ENCODE measurements at regions not wholly inside any gene's neighbourhood (a gene's known extent, or its start where the extent isn't known, plus 50 kb on each side); places are given as distances from the start of the nearest gene placed in this dataset.
"Not testable (repeated sequence)": the region's sequence is repeated elsewhere in the genome, so short reads cannot be mapped to it uniquely, and the experiment has no call there.

DNA sequence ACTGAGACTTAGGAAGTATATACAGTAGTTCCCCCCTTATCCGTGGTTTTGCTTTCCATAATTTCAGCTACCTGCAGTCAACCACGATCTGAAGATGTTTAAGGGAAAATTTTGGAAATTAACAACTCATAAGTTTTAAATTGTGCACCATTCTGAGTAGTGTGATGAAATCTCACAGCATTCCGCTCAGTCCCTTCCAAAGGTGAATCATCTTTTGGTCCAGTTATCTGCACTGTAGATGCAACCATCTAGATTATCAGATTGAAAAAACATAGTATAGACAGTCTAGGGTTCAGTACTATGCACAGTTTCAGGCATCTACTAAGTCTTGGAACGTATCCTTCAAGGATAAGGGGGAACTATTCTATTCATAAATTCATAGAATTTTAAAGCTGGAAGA lies 109.0 kb downstream of the ANXA3 start:
- no peak overlapping the region for H3K9ac ChIP-seq (ENCODE audit: low read depth, low read length)
- peaks cover 13% of the 10 kb centered on the region for H3K4me1 ChIP-seq (ENCODE audit: insufficient read depth, low read length)
- no peaks in the 10 kb centered on the region for H3K9me3 ChIP-seq (ENCODE audit: control insufficient read depth, insufficient read depth, low read length)
- H3K36me3 ChIP-seq (ENCODE audit: insufficient read depth, low read length): no peaks in the 10 kb centered on the region

- no peak overlapping the region for H3K9ac ChIP-seq (ENCODE audit: low read depth, low read length)
- no peaks in the 10 kb centered on the region for H3K36me3 ChIP-seq (ENCODE audit: insufficient read depth, low read length)
- H3K4me1 ChIP-seq (ENCODE audit: insufficient read depth, low read length): peaks cover 13% of the 10 kb centered on the region
- H3K9me3 ChIP-seq (ENCODE audit: control insufficient read depth, insufficient read depth, low read length): no peaks in the 10 kb centered on the region
These were observed 109.6 kb downstream of the ANXA3 start for GRCh38 chr4:78661086-78661690.

DNA sequence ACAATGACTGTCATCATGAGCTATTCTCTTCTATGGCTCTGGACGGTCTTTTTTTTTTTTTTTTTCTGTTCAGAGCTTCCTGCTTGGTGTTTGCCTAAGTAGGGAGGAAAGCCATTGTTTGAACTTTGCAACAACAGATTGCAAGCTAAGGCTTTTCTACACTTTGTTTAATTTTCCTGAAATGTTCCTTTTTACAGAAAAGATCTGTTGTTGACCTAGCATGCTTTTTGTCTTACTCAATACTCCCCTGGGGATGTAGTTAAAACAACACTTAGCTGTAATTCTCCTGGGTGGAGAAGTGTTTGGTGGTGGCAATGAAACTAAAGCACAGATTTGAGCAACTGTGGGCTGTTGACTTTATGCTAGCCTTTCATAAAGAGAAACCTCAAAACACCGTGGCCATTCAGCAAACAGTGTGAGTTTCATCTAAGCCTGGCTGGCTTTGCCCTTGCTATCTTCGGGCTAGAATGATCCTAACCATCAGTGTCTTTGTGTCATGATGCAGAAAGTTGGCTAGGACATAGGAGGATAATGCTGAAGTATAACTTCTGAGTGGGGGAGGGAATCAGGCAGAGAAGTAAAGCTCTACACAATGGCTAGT lies 110.5 kb downstream of the ANXA3 start:
- Histone ChIP-seq H3K9ac (ENCODE audit: low read depth, low read length) (no peak overlapping the region), H3K4me1 (ENCODE audit: insufficient read depth, low read length) (peaks cover 12% of the 10 kb centered on the region), H3K9me3 (ENCODE audit: control insufficient read depth, insufficient read depth, low read length) (no peaks in the 10 kb centered on the region), H3K36me3 (ENCODE audit: insufficient read depth, low read length) (no peaks in the 10 kb centered on the region)

GRCh38 chr4:78662658-78663057 lies 111.1 kb downstream of the ANXA3 start:
- Histone ChIP-seq H3K9me3 (ENCODE audit: control insufficient read depth, insufficient read depth, low read length) (no peaks in the 10 kb centered on the region), H3K4me1 (ENCODE audit: insufficient read depth, low read length) (peaks cover 10% of the 10 kb centered on the region), H3K9ac (ENCODE audit: low read depth, low read length) (no peak overlapping the region), H3K36me3 (ENCODE audit: insufficient read depth, low read length) (no peaks in the 10 kb centered on the region)

DNA sequence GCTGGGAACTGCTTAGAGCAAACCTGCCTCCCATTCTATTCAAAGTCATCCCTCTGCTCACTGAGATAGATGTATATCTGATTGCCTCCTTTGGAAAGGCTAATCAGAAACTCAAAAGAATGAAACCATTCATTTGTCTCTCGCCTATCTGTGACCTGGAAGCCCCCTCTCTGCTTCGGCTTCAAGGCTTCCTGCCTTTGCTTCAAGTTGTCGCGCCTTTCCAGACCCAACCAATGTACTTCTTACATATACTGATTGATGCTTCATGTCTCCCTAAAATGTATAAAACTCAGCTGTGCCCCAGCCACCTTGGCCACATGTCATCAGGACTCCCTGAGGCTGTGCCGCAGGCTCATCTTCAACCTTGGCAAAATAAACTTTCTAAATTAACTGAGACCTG lies 111.9 kb upstream of the BMP2K start:
- not testable (repeated sequence) for H3K9me3 ChIP-seq (ENCODE audit: control insufficient read depth, insufficient read depth, low read length); H3K9ac ChIP-seq (ENCODE audit: low read depth, low read length); H3K36me3 ChIP-seq (ENCODE audit: insufficient read depth, low read length); H3K4me1 ChIP-seq (ENCODE audit: insufficient read depth, low read length)

GRCh38 chr4:78665216-78665770 lies 110.9 kb upstream of the BMP2K start:
- no peak overlapping the region for H3K9ac ChIP-seq (ENCODE audit: low read depth, low read length)
- no peaks in the 10 kb centered on the region for H3K36me3 ChIP-seq (ENCODE audit: insufficient read depth, low read length)
- peaks cover 10% of the 10 kb centered on the region for H3K4me1 ChIP-seq (ENCODE audit: insufficient read depth, low read length)
- no peaks in the 10 kb centered on the region for H3K9me3 ChIP-seq (ENCODE audit: control insufficient read depth, insufficient read depth, low read length)

DNA sequence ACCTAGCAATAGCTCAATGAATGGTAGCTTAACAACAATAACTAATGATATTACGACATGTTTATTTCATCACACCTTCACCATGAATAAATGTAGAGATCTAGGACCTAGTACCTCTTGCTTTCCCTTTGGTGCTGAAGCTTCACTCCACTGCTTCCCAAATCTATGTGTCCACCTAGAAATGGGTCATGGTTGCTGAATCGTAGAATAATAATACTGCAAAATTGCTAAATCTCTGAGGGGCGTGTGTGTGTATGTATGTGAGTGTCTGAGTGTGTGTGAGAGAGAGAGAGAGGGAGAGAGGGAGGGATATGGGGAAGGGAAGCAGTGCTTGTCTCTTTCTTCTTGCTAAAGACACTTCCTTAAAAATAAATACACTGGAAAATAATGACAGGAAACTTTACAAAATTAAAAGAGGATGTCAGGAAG lies 109.3 kb upstream of the BMP2K start:
- Histone ChIP-seq H3K9ac (ENCODE audit: low read depth, low read length) (no peak overlapping the region), H3K36me3 (ENCODE audit: insufficient read depth, low read length) (no peaks in the 10 kb centered on the region), H3K9me3 (ENCODE audit: control insufficient read depth, insufficient read depth, low read length) (no peaks in the 10 kb centered on the region), H3K4me1 (ENCODE audit: insufficient read depth, low read length) (peaks cover 4% of the 10 kb centered on the region)

- H3K36me3 ChIP-seq (ENCODE audit: insufficient read depth, low read length): no peaks in the 10 kb centered on the region
- H3K4me1 ChIP-seq (ENCODE audit: insufficient read depth, low read length): peaks cover under 1% of the 10 kb centered on the region; the same call in 1 of the 2 replicates
- no peak overlapping the region for H3K9ac ChIP-seq (ENCODE audit: low read depth, low read length)
- H3K9me3 ChIP-seq (ENCODE audit: control insufficient read depth, insufficient read depth, low read length): no peaks in the 10 kb centered on the region
These were observed 108.8 kb upstream of the BMP2K start for GRCh38 chr4:78667325-78667724.

DNA sequence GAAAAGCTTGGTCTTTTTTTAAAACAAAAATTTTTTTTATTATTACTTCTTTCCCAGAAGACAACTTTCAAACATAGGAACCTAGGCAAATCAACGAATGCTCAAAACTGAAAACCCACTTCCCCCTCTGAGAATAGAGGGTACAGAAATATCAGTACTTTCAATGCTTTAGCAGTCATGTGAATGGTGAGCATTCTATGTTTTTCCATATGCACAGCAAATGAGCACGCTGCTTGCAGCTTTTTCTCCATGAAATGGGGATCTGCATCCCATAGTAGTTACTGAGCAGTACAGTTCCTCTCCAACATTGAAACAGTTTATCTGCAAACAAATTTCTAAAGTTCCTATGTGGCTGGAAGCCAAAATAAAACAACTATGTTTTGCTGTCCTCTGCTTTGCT lies 108.4 kb upstream of the BMP2K start:
- no peaks in the 10 kb centered on the region for H3K9me3 ChIP-seq (ENCODE audit: control insufficient read depth, insufficient read depth, low read length)
- H3K36me3 ChIP-seq (ENCODE audit: insufficient read depth, low read length): no peaks in the 10 kb centered on the region
- no peak overlapping the region for H3K9ac ChIP-seq (ENCODE audit: low read depth, low read length)
- H3K4me1 ChIP-seq (ENCODE audit: insufficient read depth, low read length): no peaks in the 10 kb centered on the region

GRCh38 chr4:78669453-78669852 lies 106.7 kb upstream of the BMP2K start:
- H3K36me3 ChIP-seq (ENCODE audit: insufficient read depth, low read length): no peaks in the 10 kb centered on the region
- H3K9me3 ChIP-seq (ENCODE audit: control insufficient read depth, insufficient read depth, low read length): no peaks in the 10 kb centered on the region
- no peak overlapping the region for H3K9ac ChIP-seq (ENCODE audit: low read depth, low read length)
- no peaks in the 10 kb centered on the region for H3K4me1 ChIP-seq (ENCODE audit: insufficient read depth, low read length)

DNA sequence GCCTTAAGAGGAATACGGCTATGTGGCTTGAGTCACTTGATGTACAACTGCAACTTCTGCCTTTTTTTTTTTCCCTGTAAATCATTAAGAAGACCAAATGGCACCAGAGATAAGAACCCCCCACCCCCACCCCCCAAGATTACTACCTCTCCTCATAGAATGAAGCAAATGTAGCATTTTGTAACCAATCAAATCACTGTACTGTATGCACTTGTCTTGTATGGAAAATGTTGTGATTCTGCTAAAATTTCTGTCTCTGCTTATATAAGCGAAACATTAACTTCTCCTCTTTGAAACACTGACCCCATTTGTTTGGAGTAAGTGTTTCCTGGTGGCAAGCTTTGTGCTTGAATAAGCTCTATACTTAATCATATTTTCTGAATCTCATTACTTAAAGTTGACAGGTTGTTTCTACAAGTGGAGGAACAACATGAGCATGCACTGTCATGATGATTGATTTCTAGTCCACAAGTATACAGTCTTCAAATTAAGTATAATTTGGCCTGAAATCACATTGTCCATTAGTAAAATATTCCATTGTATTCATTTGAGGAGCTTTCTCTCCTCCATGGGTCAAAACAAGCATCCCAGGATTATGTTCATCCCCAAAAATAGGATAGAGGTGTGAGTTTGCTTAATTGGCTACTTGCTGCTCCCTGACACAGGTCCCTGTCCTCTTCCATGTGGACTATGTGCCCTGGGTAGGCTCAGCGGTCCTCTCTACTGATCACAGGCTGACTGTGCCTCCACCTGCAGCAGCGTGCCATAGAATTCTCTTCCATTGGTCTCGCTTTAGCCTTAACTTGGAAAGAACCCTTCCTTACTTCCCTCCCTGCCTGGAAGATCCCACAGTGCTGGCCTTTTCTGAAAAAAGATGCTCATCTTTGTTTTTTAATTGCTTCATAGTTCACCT lies 104.0 kb upstream of the BMP2K start:
- Histone ChIP-seq H3K9me3 (ENCODE audit: control insufficient read depth, insufficient read depth, low read length) (no peaks in the 10 kb centered on the region), H3K4me1 (ENCODE audit: insufficient read depth, low read length) (no peaks in the 10 kb centered on the region), H3K9ac (ENCODE audit: low read depth, low read length) (no peak overlapping the region)

DNA sequence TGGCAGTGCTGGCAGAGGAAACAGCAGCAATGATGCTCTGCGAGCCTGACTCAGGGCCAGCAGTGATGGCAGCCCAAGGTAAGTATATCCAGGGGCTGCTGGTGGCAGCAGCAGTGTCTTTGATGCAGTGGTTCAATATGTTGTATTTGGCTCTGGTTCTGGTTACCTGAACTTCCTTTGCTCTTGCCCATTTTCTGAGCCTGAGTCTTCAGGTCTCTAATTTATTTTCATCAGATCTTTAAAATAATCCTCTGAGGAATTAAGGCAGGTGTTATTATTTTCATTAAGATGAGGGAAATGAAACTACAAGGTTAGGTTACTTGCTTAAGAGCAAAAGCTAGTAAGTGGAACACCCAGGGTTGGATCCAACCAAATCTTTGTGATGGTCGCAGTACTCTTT lies 102.8 kb upstream of the BMP2K start:
- no peaks in the 10 kb centered on the region for H3K9me3 ChIP-seq (ENCODE audit: control insufficient read depth, insufficient read depth, low read length)
- H3K9ac ChIP-seq (ENCODE audit: low read depth, low read length): no peak overlapping the region
- H3K36me3 ChIP-seq (ENCODE audit: insufficient read depth, low read length): no peaks in the 10 kb centered on the region
- no peaks in the 10 kb centered on the region for H3K4me1 ChIP-seq (ENCODE audit: insufficient read depth, low read length)

More for the DNA sequence above, 104.0 kb upstream of the BMP2K start:
- no peaks in the 10 kb centered on the region for H3K36me3 ChIP-seq (ENCODE audit: insufficient read depth, low read length)

DNA sequence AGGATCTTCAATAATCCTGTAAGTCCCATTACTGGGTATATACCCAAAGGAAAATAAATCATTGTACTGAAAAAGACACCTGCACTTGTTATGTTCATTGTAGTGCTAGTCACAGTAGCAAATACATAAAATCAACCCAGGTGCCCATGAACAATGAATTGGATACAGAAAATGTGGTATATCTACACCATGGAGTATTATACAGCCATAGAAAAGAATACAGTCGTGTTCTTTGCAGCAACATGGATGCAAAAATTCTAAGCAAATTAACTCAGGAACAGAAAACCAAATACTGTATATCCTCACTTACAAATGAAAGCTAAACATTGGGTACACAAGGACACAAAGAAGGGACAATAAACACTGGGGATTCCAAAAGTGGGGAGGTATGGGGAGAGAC lies 100.8 kb upstream of the BMP2K start:
- Histone ChIP-seq H3K9ac (ENCODE audit: low read depth, low read length) (no peak overlapping the region), H3K9me3 (ENCODE audit: control insufficient read depth, insufficient read depth, low read length) (no peaks in the 10 kb centered on the region), H3K36me3 (ENCODE audit: insufficient read depth, low read length) (no peaks in the 10 kb centered on the region), H3K4me1 (ENCODE audit: insufficient read depth, low read length) (no peaks in the 10 kb centered on the region)

DNA sequence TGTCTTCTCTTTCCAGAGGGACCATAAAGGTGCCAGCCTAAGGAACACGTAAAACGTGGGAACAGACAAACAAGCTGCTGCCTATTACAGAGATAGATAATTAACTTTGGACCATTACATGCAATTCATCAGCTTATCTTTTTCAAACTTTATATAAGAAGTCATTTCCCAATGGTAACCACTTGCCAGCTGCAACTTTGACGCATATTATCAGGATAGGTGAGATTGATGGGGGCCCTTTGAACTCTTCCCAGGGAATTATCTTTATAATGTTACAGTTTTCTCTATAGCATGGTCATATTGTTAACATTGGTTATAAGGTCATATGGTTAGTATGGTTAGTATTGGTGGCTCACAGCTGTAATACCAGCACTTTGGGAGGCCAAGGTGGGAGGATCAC lies 94.1 kb upstream of the BMP2K start:
- H3K9ac ChIP-seq (ENCODE audit: low read depth, low read length): no peak overlapping the region
- no peaks in the 10 kb centered on the region for H3K4me1 ChIP-seq (ENCODE audit: insufficient read depth, low read length)
- no peaks in the 10 kb centered on the region for H3K36me3 ChIP-seq (ENCODE audit: insufficient read depth, low read length)
- no peaks in the 10 kb centered on the region for H3K9me3 ChIP-seq (ENCODE audit: control insufficient read depth, insufficient read depth, low read length)
